Activated naive CD8-positive, alpha-beta T cell treated with anti-CD3 and anti-CD28 coated beads, Interleukin-2, amount 50 U/mL, for 24 hours (primary cell): ENCODE measurements at regions not wholly inside any gene's neighbourhood (a gene's known extent, or its start where the extent isn't known, plus 50 kb on each side); places are given as distances from the start of the nearest gene placed in this dataset.

ENCODE experiments used
- ATAC-seq: fragments of 150-1000 bp; cut with Tn5 transposase; one replicate; pipeline ENCODE4 v1.10.0; 2021
- DNase-seq: peaks from one replicate; pipeline ENCODE4 v3.0.0; 2021
- H3K27ac Mint-ChIP-seq: one replicate; pipeline ENCODE4 v1.8.0; 2021; ENCODE audit warnings: mild to moderate bottlenecking, mixed read lengths
- H3K27me3 Mint-ChIP-seq: one replicate; pipeline ENCODE4 v1.8.0; 2021; ENCODE audit warnings: mixed read lengths
- H3K36me3 Mint-ChIP-seq: one replicate; pipeline ENCODE4 v1.8.0; 2021; ENCODE audit warnings: low read depth, mixed read lengths
- H3K4me1 Mint-ChIP-seq: one replicate; pipeline ENCODE4 v1.8.0; 2021; ENCODE audit warnings: mixed read lengths
- H3K4me3 Mint-ChIP-seq: one replicate; pipeline ENCODE4 v1.8.0; 2021; ENCODE audit warnings: mild to moderate bottlenecking, moderate library complexity, mixed read lengths
- H3K9me3 Mint-ChIP-seq: one replicate; pipeline ENCODE4 v1.8.0; 2021; ENCODE audit warnings: mixed read lengths

DNA sequence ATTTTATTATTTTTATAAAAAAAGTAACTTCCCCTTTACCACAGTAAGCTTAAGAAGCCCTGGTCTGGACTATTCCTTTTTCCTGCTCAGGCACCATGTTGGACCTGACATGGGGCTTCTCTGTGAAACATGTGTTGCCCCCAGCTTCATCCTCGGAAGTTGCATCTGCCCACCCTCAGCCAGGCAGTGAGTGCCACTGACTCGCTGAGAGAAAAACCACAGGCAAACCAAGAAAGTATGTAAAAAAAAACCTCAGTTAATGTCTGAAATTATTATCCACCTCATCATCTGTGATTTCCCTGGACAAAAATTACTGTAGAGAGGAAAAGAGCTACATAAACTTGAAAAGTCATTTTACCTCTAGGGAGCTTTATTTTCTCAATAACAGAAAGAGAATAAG, 109.9 kb upstream of the MCHR2 start:
- Mint-ChIP-seq H3K4me1 (no peaks in the 10 kb centered on the region), H3K27me3 (peaks cover 14% of the 10 kb centered on the region), H3K4me3 (no peak overlapping the region), H3K36me3 (no peaks in the 10 kb centered on the region), H3K9me3 (no peaks in the 10 kb centered on the region), H3K27ac (no peak overlapping the region)
- ATAC-seq (no peak), DNase-seq (no peak)

DNA sequence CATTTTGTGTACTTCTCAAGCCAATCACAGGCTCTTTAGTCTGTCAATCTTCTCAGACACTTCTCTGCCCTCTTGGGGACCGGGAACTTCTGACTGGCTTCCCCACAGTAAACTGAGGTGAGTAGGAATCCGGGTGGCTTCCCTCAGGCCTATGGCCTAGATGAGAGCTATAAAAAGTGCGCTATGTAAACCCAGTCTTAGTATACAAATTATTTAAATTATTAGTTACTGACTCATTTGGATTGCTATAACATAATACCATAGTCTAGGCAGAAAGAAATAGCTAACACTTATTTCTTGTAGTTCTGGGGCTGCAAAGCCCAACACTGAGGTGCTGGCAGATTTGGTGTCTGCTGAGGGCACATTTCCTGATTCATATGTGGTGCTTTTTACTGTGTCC, 109.2 kb upstream of the MCHR2 start:
- ATAC-seq (no peak), DNase-seq (no peak)
- Mint-ChIP-seq H3K4me1 (no peaks in the 10 kb centered on the region), H3K27me3 (peaks cover 14% of the 10 kb centered on the region), H3K9me3 (no peaks in the 10 kb centered on the region), H3K4me3 (no peak overlapping the region), H3K36me3 (no peaks in the 10 kb centered on the region), H3K27ac (no peak overlapping the region)

DNA sequence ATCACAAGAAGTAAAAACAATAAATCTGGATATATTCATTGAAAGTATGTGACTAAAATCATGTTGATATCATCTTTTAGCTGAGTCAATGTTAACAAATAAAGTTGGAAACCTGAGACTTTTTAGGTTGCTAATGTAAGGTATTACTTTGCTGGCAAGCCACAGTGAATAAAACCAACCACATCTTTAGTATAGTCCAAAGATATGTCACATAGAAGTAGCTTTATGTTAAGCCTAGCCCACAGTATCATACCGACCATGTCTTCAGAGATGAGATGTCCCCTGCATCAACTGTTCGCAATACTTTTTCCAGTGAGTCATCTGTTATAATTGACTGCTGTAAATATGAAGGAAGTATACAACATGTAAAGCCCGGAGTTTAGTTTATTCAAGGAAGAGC, 107.6 kb upstream of the MCHR2 start:
- H3K4me3 Mint-ChIP-seq = no peak overlapping the region
- H3K4me1 Mint-ChIP-seq = no peaks in the 10 kb centered on the region
- ATAC-seq = no peak

DNA sequence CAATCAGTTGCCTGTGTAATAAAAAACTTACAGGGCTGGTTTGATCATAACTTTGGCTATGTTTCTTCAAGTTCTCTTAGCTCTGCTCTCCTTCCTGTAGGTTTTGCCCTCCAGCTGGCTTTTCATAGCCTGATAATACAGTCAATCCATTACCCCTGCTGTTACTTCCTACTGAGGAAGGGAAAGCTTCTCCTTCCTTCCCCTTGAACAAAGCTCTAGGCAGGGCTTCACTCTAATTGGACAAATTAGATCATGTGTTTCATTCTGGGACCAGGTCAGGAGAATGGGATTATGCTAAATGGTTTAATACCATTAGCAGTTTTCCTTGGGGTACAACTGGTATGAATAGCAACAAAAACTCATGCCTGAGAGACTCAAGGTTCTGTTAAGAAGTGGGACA, 106.8 kb upstream of the MCHR2 start:
- Mint-ChIP-seq H3K27ac (no peak overlapping the region), H3K4me3 (no peak overlapping the region), H3K27me3 (peaks cover 6% of the 10 kb centered on the region), H3K9me3 (no peaks in the 10 kb centered on the region), H3K36me3 (no peaks in the 10 kb centered on the region), H3K4me1 (no peaks in the 10 kb centered on the region)
- no peak for DNase-seq
- ATAC-seq = no peak

More for the DNA sequence above, 107.6 kb upstream of the MCHR2 start:
- no peak for DNase-seq
- Mint-ChIP-seq H3K27me3 (peaks cover 11% of the 10 kb centered on the region), H3K36me3 (no peaks in the 10 kb centered on the region), H3K9me3 (no peaks in the 10 kb centered on the region), H3K27ac (no peak overlapping the region)

DNA sequence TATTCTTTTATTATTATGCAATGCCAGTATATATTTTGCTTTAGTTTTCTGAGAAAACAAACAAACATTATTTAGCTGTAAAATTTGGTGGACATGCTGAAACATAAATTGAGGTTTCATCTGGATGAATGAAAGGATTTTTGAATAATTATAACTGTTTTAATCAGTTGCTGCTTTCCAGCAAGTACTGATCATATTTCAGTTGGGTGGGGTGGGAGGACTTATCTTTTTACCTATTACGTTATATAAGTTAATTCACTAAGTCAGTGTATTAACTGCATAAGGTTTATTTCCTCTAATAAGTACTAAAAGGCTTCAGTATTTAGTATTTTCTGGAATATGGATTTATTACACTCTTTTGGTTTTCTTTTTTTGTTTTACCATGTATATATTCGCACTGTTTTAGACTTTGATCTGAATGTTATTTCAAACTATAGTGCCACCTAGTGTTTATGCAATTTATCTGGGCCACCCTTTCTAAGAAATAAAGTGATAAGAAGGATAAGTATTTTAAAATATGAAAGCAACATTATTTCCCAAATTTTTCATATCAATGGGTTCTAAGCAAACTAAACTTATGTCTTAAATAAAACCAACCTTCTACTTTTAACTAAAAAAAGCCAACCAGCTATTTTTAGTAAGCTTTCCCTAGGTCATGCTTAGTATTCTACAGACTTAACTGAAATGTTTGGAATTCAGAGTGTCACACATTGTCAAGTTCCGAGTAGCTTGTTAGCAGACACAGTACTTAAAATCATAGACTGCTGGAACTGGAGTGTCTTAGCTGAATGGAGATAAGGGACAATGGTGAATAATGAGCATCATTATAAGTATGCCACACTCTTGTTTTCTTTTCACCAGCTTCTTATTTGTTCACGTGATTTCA, 105.4 kb upstream of the MCHR2 start:
- Mint-ChIP-seq H3K9me3 (no peaks in the 10 kb centered on the region), H3K27me3 (peaks cover 6% of the 10 kb centered on the region), H3K4me3 (no peak overlapping the region), H3K36me3 (no peaks in the 10 kb centered on the region), H3K27ac (no peak overlapping the region), H3K4me1 (no peaks in the 10 kb centered on the region)
- no peak for ATAC-seq
- DNase-seq = no peak

DNA sequence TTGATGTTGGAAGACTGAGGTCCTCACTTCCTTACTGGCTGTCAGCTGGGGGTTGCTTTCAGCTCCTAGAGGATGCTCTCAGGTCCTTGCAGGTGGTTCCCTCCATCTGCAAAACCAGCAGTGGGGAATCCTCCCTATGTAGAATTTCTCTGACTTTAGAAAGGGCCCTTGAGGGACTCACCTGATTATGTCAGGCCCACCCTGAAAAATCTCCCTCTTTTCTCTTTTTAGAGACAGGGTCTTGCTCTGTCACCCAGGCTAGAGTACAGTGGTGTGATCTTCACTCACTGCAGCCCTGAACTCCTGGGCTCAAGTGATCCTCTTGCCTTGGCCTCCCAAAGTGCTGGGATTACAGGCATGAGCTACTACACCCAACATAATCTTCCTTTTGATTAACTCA, 102.9 kb upstream of the MCHR2 start:
- Mint-ChIP-seq H3K9me3 (no peaks in the 10 kb centered on the region), H3K4me3 (no peak overlapping the region), H3K27me3 (peaks cover 3% of the 10 kb centered on the region), H3K36me3 (no peaks in the 10 kb centered on the region), H3K27ac (no peak overlapping the region), H3K4me1 (no peaks in the 10 kb centered on the region)
- DNase-seq (no peak), ATAC-seq (no peak)

DNA sequence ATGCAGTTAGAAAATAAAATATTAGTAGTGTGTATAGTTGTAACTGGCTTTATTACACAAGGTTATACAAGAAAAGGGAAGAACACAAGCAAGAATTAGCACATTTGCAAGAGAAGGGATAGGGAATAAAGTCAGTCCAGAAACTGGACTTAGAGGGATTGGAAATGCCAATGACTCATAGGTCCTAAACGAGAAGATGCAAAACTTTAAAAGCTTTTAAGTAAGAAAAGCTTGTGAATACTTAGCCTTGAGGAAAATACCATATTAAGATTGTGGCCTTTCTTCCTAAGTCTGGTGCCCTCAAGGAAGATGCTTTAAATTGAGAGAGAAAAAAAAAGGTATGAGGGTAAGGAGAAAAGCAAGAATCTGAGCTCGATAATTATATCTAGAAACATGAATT, 102.3 kb upstream of the MCHR2 start:
- H3K4me1 Mint-ChIP-seq = no peaks in the 10 kb centered on the region
- ATAC-seq (no peak), DNase-seq (no peak)
- peaks cover 3% of the 10 kb centered on the region for H3K27me3 Mint-ChIP-seq
- no peaks in the 10 kb centered on the region for H3K36me3 Mint-ChIP-seq
- no peak overlapping the region for H3K4me3 Mint-ChIP-seq
- no peak overlapping the region for H3K27ac Mint-ChIP-seq
- H3K9me3 Mint-ChIP-seq = no peaks in the 10 kb centered on the region

DNA sequence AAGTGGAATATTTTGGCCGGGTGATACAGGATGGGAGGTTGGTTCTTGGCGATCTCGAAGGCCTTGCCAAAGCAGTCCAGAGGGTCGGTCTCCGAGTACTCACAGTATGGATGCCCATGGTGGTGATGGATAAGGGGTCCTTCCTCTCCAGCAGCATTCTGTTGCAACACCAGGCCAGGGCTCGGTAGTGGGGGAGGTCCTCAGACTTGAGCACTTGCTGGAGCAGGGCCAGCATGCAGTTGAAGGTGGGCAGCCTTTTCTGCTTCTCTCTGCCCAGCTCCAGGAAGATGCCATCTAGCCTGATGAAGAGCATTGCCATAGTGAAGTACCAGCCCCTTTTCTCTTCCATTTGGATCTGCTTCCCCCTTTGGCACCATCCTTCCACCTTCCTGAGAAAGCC, 99.4 kb upstream of the MCHR2 start:
- Mint-ChIP-seq H3K9me3 (no peaks in the 10 kb centered on the region), H3K27ac (no peak overlapping the region), H3K36me3 (no peaks in the 10 kb centered on the region), H3K27me3 (no peaks in the 10 kb centered on the region), H3K4me1 (no peaks in the 10 kb centered on the region), H3K4me3 (no peak overlapping the region)
- DNase-seq (no peak), ATAC-seq (no peak)

DNA sequence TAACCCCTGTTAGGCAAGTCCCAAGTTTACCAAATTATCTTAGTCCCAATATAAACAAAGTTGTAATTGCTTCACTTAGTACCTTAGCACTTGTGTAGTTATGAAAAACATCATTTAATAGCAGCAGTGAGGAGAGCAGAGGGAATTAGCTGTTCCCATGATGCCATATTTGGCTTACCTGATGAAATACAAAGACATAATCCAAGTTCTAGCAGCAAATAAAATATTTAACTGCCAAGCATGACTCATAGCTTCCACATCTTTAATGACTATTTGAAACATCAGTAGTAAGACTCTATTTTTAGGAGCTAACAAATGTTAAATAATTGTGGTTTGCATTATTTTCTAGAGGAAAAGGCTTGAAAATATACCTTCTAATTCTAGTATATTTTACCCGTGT, 94.0 kb upstream of the MCHR2 start:
- Mint-ChIP-seq H3K4me1 (no peaks in the 10 kb centered on the region), H3K9me3 (peaks cover 4% of the 10 kb centered on the region), H3K27ac (no peak overlapping the region), H3K36me3 (no peaks in the 10 kb centered on the region), H3K27me3 (peaks cover 3% of the 10 kb centered on the region), H3K4me3 (no peak overlapping the region)
- DNase-seq (no peak), ATAC-seq (no peak)

DNA sequence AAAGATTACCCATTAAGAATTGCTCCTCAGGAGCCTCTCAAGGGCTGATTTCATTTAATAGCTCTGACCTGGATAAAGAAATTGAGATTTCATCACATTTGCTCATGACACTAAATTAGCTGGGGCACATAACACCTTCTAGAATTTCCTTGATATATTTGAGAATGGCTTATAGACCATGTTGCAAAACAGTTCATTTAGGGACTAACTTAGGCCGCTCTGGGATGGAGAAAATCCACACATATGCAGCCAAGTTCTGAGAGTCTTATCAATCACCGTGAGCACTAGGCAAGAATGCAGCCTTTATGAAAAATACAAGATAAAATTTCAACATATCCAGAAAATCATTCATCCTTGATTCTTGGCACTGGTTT, 91.0 kb upstream of the MCHR2 start:
- Mint-ChIP-seq H3K27me3 (peaks cover 3% of the 10 kb centered on the region), H3K4me1 (no peaks in the 10 kb centered on the region), H3K4me3 (no peak overlapping the region), H3K27ac (no peak overlapping the region), H3K36me3 (no peaks in the 10 kb centered on the region), H3K9me3 (peaks cover 4% of the 10 kb centered on the region)
- DNase-seq (no peak), ATAC-seq (no peak)

DNA sequence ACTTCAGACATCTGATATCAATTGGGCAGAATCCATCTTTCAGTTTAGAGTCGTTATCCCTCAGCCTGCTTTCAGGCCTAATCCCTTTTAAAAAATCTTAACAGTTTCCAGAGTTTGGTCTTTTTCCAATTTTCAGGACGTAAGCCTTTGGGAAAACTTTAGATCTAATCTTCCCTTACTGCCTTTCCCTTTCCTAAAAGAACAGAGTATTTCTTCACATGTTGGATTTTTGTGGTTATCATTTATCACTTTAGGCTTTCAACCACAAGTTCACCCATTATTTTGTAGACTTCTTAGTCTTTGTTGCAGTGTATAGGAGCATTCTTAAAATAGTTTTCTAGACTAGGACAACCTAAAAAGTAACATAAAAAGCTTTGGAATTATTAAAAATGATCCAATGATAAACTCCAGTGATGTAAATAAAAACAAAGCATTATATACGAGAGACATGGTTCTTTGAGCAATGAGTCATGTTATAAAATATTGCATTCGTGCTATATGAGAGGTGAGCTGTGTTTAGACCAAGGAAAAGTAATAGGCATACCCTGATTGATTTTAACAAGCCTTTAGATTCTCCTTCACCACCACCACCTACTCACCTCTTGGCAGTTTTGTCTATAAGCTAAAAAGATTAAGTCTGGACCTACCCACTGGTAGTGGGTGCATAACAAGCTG, 90.4 kb upstream of the MCHR2 start:
- peaks cover 4% of the 10 kb centered on the region for H3K9me3 Mint-ChIP-seq
- DNase-seq = no peak
- no peak overlapping the region for H3K27ac Mint-ChIP-seq
- ATAC-seq = no peak
- H3K4me1 Mint-ChIP-seq = no peaks in the 10 kb centered on the region
- peaks cover 3% of the 10 kb centered on the region for H3K27me3 Mint-ChIP-seq
- H3K36me3 Mint-ChIP-seq = no peaks in the 10 kb centered on the region
- no peak overlapping the region for H3K4me3 Mint-ChIP-seq

DNA sequence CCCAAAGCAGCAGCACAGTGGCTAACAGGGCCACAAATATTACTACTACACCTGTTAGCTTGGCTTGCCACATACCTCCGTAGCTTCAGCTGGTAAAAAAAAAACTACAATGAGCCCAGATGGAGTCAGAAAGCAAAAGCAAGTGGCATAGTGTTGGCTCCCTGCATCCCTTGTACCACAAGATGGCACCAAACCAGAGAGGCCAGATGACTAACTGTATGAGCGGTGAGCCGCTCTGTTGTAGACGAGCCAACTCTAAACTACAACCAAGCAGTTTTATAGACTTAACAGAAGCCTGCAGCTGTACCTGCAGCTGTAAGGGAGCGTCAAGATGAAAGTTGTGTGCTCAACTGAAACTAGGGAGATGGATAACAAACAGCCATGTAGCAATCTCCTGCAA, 84.5 kb upstream of the MCHR2 start:
- Mint-ChIP-seq H3K4me1 (no peaks in the 10 kb centered on the region), H3K4me3 (no peak overlapping the region), H3K27ac (no peak overlapping the region), H3K36me3 (no peaks in the 10 kb centered on the region), H3K27me3 (peaks cover 9% of the 10 kb centered on the region), H3K9me3 (no peaks in the 10 kb centered on the region)
- ATAC-seq (peak; percentile 46), DNase-seq (no peak)

DNA sequence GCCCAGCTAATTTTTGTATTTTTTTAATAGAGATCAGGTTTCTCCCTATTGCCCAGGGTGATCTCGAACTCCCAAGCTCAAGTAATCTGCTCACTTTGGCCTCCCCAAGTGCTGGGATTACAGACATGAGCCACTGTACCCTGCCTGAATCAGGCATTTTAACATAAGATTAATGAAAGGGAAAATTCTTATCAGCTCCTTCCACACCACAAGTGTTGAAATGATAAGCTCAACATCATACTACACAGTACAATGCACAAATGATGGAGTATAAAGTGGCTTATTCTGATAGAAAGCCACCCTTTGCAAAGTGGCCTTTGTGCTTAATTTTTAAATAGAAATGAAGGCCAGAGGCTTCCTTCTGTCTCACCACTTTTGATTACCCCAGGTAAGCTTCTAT, 71.3 kb upstream of the MCHR2 start:
- ATAC-seq (no peak), DNase-seq (no peak)
- H3K27ac Mint-ChIP-seq = no peak overlapping the region
- no peaks in the 10 kb centered on the region for H3K36me3 Mint-ChIP-seq
- H3K9me3 Mint-ChIP-seq = peaks cover 16% of the 10 kb centered on the region
- H3K4me1 Mint-ChIP-seq = no peaks in the 10 kb centered on the region
- H3K4me3 Mint-ChIP-seq = no peak overlapping the region
- H3K27me3 Mint-ChIP-seq = no peaks in the 10 kb centered on the region

DNA sequence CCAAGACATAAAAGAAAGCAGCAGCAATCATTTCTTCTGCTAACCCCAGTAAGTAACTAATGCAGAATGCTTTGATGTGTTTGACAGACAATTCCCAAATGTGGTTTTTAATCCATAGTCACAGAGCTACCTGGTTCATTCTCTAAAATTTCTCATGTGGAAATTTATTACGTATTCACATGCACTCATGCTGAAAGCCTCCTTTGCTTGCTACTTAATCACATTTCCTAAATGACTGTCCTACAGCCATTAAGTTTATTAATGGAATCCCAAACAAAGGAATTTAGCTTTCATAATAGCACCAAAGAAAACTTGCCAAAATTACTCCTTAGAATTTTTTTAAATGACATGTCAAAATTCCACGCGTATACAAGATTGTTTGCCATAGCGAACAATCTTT, 68.6 kb upstream of the MCHR2 start:
- H3K36me3 Mint-ChIP-seq = no peaks in the 10 kb centered on the region

DNA sequence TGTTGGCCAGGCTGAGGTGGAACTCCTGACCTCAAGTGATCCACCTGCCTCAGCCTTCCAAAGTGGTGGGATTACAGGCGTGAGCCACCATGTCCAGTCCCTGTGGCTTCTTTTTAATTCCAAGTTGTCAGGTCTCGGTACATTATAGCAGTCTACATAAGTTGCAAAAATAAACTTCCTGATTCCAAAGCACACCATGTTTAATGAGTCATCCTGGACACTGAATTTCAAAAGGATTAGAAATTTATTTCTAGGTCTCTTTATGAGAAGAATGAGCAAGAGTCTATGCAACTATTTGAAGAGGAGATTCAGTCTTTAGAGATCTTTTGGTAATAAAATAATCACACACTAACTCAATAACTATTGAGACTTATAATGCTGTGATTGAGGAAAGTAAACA, 63.9 kb upstream of the MCHR2 start:
- ATAC-seq = no peak
- H3K27ac Mint-ChIP-seq = no peak overlapping the region
- DNase-seq = no peak
- H3K36me3 Mint-ChIP-seq = no peaks in the 10 kb centered on the region
- no peaks in the 10 kb centered on the region for H3K27me3 Mint-ChIP-seq
- H3K4me3 Mint-ChIP-seq = no peak overlapping the region
- no peaks in the 10 kb centered on the region for H3K4me1 Mint-ChIP-seq
- H3K9me3 Mint-ChIP-seq = peaks cover 6% of the 10 kb centered on the region

More for the DNA sequence above, 68.6 kb upstream of the MCHR2 start:
- ATAC-seq (no peak), DNase-seq (no peak)
- Mint-ChIP-seq H3K4me3 (no peak overlapping the region), H3K4me1 (no peaks in the 10 kb centered on the region), H3K27ac (no peak overlapping the region), H3K9me3 (peaks cover 4% of the 10 kb centered on the region), H3K27me3 (no peaks in the 10 kb centered on the region)
